ENCODE measurements at regions not wholly inside any gene's neighbourhood (a gene's known extent, or its start where the extent isn't known, plus 50 kb on each side); places are given as distances from the start of the nearest gene placed in this dataset.

GRCh38 chr13:34020388-34020787, 202.4 kb downstream of the RFC3 start:
- H3K4me3 ChIP-seq (replicated peaks in 1 of 2; ENCODE audit: low read depth in 2 of 2, low read length in 2 of 2) = no peak overlapping the region
- no peak for TF ChIP-seq CTCF (IDR thresholded peaks at IDR 0.05; ENCODE audit: low read depth, low read length)
- DNase-seq (ENCODE audit: low read depth in 2 of 2) = no peak

- no peak for TF ChIP-seq CTCF (IDR thresholded peaks at IDR 0.05; ENCODE audit: low read depth, low read length)
- no peak for DNase-seq (ENCODE audit: low read depth in 2 of 2)
- no peak overlapping the region for H3K4me3 ChIP-seq (replicated peaks in 1 of 2; ENCODE audit: low read depth in 2 of 2, low read length in 2 of 2)
Observed at GRCh38 chr13:34021619-34022018, 203.7 kb downstream of the RFC3 start.

GRCh38 chr13:34025746-34026145, 207.8 kb downstream of the RFC3 start:
- no peak for TF ChIP-seq CTCF (IDR thresholded peaks at IDR 0.05; ENCODE audit: low read depth, low read length)
- DNase-seq (ENCODE audit: low read depth in 2 of 2) = peak; percentile 14 to 54
- H3K4me3 ChIP-seq (replicated peaks in 1 of 2; ENCODE audit: low read depth in 2 of 2, low read length in 2 of 2) = no peak overlapping the region

- DNase-seq (ENCODE audit: low read depth in 2 of 2) = no peak
- TF ChIP-seq CTCF (IDR thresholded peaks at IDR 0.05; ENCODE audit: low read depth, low read length) = no peak
- no peak overlapping the region for H3K4me3 ChIP-seq (replicated peaks in 1 of 2; ENCODE audit: low read depth in 2 of 2, low read length in 2 of 2)
Observed at GRCh38 chr13:34026308-34026707, 208.4 kb downstream of the RFC3 start.

GRCh38 chr13:34028496-34029442, 210.8 kb downstream of the RFC3 start:
- DNase-seq (ENCODE audit: low read depth in 2 of 2) = no peak
- no peak overlapping the region for H3K4me3 ChIP-seq (replicated peaks in 1 of 2; ENCODE audit: low read depth in 2 of 2, low read length in 2 of 2)
- TF ChIP-seq CTCF (IDR thresholded peaks at IDR 0.05; ENCODE audit: low read depth, low read length) = no peak

- no peak overlapping the region for H3K4me3 ChIP-seq (replicated peaks in 1 of 2; ENCODE audit: low read depth in 2 of 2, low read length in 2 of 2)
- TF ChIP-seq CTCF (IDR thresholded peaks at IDR 0.05; ENCODE audit: low read depth, low read length) = no peak
- DNase-seq (ENCODE audit: low read depth in 2 of 2) = no peak
Observed at GRCh38 chr13:34030782-34031181, 212.8 kb downstream of the RFC3 start.

Measured in cardiac fibroblast (primary cell).